ENCODE measurements at regions not wholly inside any gene's neighbourhood (a gene's known extent, or its start where the extent isn't known, plus 50 kb on each side); places are given as distances from the start of the nearest gene placed in this dataset.

DNA sequence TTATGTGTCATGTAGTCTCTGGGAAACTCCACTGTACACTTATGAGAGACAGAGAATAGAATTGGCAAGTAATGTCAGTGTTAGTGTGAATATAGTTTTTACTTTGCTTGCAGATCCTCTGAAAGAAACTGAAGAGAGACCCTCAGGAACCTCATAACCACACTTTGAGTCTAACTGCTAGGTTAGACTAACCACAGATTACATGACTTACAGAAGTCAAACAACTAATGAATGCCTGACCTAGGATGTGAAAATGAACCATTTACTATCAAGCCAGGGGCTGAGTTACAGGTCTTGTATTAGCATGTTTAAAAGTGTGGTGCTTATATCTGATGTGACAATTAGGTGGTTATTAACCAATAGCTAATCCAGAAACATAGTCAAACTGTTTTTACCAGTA is 280.4 kb upstream of the LRATD1 start (continued):
- TF ChIP-seq, protein P1, sequence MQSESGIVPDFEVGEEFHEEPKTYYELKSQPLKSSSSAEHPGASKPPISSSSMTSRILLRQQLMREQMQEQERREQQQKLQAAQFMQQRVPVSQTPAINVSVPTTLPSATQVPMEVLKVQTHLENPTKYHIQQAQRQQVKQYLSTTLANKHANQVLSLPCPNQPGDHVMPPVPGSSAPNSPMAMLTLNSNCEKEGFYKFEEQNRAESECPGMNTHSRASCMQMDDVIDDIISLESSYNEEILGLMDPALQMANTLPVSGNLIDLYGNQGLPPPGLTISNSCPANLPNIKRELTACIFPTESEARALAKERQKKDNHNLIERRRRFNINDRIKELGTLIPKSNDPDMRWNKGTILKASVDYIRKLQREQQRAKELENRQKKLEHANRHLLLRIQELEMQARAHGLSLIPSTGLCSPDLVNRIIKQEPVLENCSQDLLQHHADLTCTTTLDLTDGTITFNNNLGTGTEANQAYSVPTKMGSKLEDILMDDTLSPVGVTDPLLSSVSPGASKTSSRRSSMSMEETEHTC (IDR thresholded peaks at IDR 0.05): no peak
- no peak for TF ChIP-seq MAFF (IDR thresholded peaks at IDR 0.05; ENCODE audit: low read length)
- no peak for TF ChIP-seq HMG20B (CRISPR knock-in tag; IDR thresholded peaks at IDR 0.05)
- TF ChIP-seq ARHGAP35 (IDR thresholded peaks at IDR 0.05; ENCODE audit: partially characterized antibody): no peak
- no peak for TF ChIP-seq DMBX1 (CRISPR knock-in tag; IDR thresholded peaks at IDR 0.05; ENCODE audit: borderline replicate concordance)
- TF ChIP-seq ILK (tag; IDR thresholded peaks at IDR 0.05; ENCODE audit: borderline replicate concordance, low read depth): no peak
- no peak for TF ChIP-seq ZBTB8A (IDR thresholded peaks at IDR 0.05; ENCODE audit: partially characterized antibody)

- no peak overlapping the region for H3K27ac ChIP-seq (ENCODE audit: extremely low read depth, low read depth, low read length)
- H3K4me2 ChIP-seq (ENCODE audit: insufficient read depth, low read length): no peak overlapping the region
- no peaks in the 10 kb centered on the region for H3K27me3 ChIP-seq (ENCODE audit: control insufficient read depth in 2 of 2, insufficient read depth in 2 of 2, low read length in 2 of 2)
- ATAC-seq (no peak), FAIRE-seq (no peak), DNase-seq (ENCODE audit: extremely low read depth in 1 of 4, low spot score in 3 of 4) (no peak)
- CTCF ChIA-PET (ENCODE audit: low intra/inter-chr PET ratio): no interaction called here
- H4K20me1 ChIP-seq (replicated peaks; ENCODE audit: control insufficient read depth, insufficient read depth, low read length): no peaks in the 10 kb centered on the region
- no peak overlapping the region for H3K9ac ChIP-seq (ENCODE audit: insufficient read depth in 1 of 2, low read depth in 2 of 2, low read length in 2 of 2)
- H3K9me3 ChIP-seq (replicated peaks; ENCODE audit: control insufficient read depth, insufficient read depth, low read depth, low read length): no peaks in the 10 kb centered on the region
- H3K36me3 ChIP-seq (ENCODE audit: control insufficient read depth, insufficient read depth, low read length): no peaks in the 10 kb centered on the region
- in situ Hi-C loops (cut with MboI): no loop called here
- H3K4me1 ChIP-seq (replicated peaks in 1 of 2; ENCODE audit: control insufficient read depth in 2 of 2, insufficient read depth in 2 of 2, low read length in 2 of 2): no peaks in the 10 kb centered on the region
- BruUV-seq (replicated peaks): no TSS peak
- no peak overlapping the region for H3K4me3 ChIP-seq
- no peaks in the 10 kb centered on the region for H3K9me1 ChIP-seq (ENCODE audit: control insufficient read depth, insufficient read depth, low read length)
- H3K79me2 ChIP-seq (ENCODE audit: control insufficient read depth, insufficient read depth, low read length): no peaks in the 10 kb centered on the region
- 0% methylated on average over 3 of the region's 3 CpGs for WGBS (ENCODE audit: insufficient coverage, low coverage, missing lambda C conversion rate)
- POLR2A ChIA-PET: no interaction called here
- TF ChIP-seq KDM2B (CRISPR knock-in tag; IDR thresholded peaks at IDR 0.05) (no peak), MBD2 (IDR thresholded peaks at IDR 0.05; ENCODE audit: borderline replicate concordance, low read depth) (no peak), SMARCC2 (IDR thresholded peaks at IDR 0.05; ENCODE audit: low read depth) (no peak), FOXK1 (CRISPR knock-in tag; IDR thresholded peaks at IDR 0.05; ENCODE audit: borderline replicate concordance) (no peak), ZNF174 (CRISPR knock-in tag; IDR thresholded peaks at IDR 0.05) (no peak), ZNF561 (CRISPR knock-in tag; conservative IDR thresholded peaks at IDR 0.05) (no peak), ZBTB8A (IDR thresholded peaks at IDR 0.05; ENCODE audit: partially characterized antibody) (no peak), GABPB1 (CRISPR knock-in tag; IDR thresholded peaks at IDR 0.05) (no peak), NFIC (IDR thresholded peaks at IDR 0.05) (no peak), ZSCAN29 (IDR thresholded peaks at IDR 0.05) (no peak)
- TF ChIP-seq, protein P2, sequence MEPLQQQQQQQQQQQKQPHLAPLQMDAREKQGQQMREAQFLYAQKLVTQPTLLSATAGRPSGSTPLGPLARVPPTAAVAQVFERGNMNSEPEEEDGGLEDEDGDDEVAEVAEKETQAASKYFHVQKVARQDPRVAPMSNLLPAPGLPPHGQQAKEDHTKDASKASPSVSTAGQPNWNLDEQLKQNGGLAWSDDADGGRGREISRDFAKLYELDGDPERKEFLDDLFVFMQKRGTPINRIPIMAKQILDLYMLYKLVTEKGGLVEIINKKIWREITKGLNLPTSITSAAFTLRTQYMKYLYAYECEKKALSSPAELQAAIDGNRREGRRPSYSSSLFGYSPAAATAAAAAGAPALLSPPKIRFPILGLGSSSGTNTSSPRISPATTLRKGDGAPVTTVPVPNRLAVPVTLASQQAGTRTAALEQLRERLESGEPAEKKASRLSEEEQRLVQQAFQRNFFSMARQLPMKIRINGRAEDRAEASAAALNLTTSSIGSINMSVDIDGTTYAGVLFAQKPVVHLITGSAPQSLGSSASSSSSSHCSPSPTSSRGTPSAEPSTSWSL (CRISPR knock-in tag; IDR thresholded peaks at IDR 0.05; ENCODE audit: borderline replicate concordance): no peak
- TF ChIP-seq, protein P3, sequence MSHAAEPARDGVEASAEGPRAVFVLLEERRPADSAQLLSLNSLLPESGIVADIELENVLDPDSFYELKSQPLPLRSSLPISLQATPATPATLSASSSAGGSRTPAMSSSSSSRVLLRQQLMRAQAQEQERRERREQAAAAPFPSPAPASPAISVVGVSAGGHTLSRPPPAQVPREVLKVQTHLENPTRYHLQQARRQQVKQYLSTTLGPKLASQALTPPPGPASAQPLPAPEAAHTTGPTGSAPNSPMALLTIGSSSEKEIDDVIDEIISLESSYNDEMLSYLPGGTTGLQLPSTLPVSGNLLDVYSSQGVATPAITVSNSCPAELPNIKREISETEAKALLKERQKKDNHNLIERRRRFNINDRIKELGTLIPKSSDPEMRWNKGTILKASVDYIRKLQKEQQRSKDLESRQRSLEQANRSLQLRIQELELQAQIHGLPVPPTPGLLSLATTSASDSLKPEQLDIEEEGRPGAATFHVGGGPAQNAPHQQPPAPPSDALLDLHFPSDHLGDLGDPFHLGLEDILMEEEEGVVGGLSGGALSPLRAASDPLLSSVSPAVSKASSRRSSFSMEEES (CRISPR knock-in tag; IDR thresholded peaks at IDR 0.05): no peak
- intact Hi-C loops (cut with micrococcal nuclease): no loop called here
- no peak overlapping the region for H2AFZ ChIP-seq (ENCODE audit: low read depth, low read length)
Observed at GRCh38 chr2:14354231-14354630, 278.3 kb upstream of the LRATD1 start.
